ENCODE measurements at regions not wholly inside any gene's neighbourhood (a gene's known extent, or its start where the extent isn't known, plus 50 kb on each side); places are given as distances from the start of the nearest gene placed in this dataset.

DNA sequence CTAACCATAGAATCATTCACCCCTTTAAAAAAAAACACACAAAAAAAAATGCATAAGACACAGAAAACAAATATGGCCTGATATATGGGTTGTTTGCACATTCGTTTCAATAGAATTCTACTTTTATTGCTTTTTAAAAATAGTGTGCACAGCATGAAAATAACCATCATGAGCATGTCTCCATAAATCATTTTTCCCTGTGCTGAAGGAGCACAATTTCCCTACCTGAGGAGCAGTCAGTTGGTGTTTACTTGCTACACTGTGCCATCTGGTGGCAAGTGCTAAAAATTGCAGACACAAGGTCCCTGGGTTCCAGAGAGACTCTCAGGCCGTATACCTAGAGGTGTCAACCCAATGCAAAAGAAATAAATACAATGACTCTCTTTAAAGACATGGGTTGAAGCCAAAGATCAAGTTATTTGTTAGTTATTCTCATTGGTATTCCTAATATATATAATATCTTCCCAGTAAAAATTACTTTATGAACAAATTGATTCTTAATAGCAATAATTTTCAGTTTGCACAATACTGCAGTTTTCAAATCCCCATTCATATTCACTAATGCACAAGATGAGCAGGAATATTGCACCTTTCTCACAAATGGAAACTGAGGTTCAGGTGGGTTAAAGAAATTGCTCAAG is 551.4 kb downstream of the IQCM start:
- TF ChIP-seq EZH2 (IDR thresholded peaks at IDR 0.05; ENCODE audit: insufficient read depth, poor library complexity, severe bottlenecking) (no peak), EZH2phosphoT487 (IDR thresholded peaks at IDR 0.05; ENCODE audit: insufficient read depth, low read depth) (no peak)
